ENCODE measurements at regions not wholly inside any gene's neighbourhood (a gene's known extent, or its start where the extent isn't known, plus 50 kb on each side); places are given as distances from the start of the nearest gene placed in this dataset.

DNA sequence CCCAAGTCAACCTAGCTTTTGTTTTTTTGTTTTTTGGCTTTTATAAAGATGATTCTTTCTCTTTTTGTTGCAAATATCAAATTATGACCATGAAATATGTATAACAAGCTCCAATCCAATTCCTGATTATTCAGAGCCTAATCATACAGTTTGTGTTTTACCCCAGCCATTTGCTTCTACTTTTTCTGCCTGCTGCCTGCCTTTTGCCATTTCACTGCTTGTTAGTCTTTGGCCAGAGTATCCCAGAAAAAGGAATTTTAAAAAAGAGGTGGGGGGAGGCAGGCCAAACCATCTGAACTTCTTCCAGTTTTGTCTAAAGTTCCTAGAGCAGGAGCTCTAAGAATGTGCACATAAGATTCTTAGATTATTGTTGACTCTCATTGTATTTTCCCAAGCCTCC, 211.9 kb upstream of the VRK2 start:
- no peak overlapping the region for H2BK5ac ChIP-seq (ENCODE audit: insufficient read length, low read length)
- no peak overlapping the region for H4K5ac ChIP-seq (ENCODE audit: insufficient read length, low read depth, low read length)
- no peak overlapping the region for H3K23ac ChIP-seq (ENCODE audit: insufficient read length, low read depth, low read length)
- Mint-ChIP-seq H3K36me3 (ENCODE audit: insufficient read depth in 1 of 3, low read depth in 3 of 3) (no peaks in the 10 kb centered on the region), H3K27me3 (ENCODE audit: low read depth) (no peaks in the 10 kb centered on the region), H3K27ac (no peak overlapping the region), H3K9me3 (no peaks in the 10 kb centered on the region; a peak in 1 of 5 replicates), H3K4me1 (no peaks in the 10 kb centered on the region; a peak in 1 of 4 replicates), H3K4me3 (no peak overlapping the region)
- no peak overlapping the region for H3K14ac ChIP-seq (ENCODE audit: insufficient read depth, low read length)
- H4K8ac ChIP-seq (replicated peaks; ENCODE audit: insufficient read length, low read depth, low read length): no peak overlapping the region
- no peak overlapping the region for H3T11ph ChIP-seq (ENCODE audit: low read length)
- no peak overlapping the region for H4K91ac ChIP-seq (ENCODE audit: insufficient read length, low read depth, low read length)
- H2BK15ac ChIP-seq (ENCODE audit: low read depth, low read length): no peak overlapping the region
- no peaks in the 10 kb centered on the region for H4K20me1 ChIP-seq (ENCODE audit: control insufficient read depth, insufficient read depth, insufficient read length)
- H3K4me2 ChIP-seq (ENCODE audit: insufficient read depth, insufficient read length, low read length): no peak overlapping the region
- H2BK120ac ChIP-seq (ENCODE audit: low read depth, low read length, poor library complexity, severe bottlenecking): no peak overlapping the region
- no peak overlapping the region for H3K4ac ChIP-seq (ENCODE audit: low read depth, low read length)
- H3K9ac ChIP-seq (ENCODE audit: extremely low read depth, insufficient read length, low read length): no peak overlapping the region
- H2BK20ac ChIP-seq (ENCODE audit: low read depth, low read length, poor library complexity, severe bottlenecking): no peak overlapping the region
- H2BK12ac ChIP-seq (ENCODE audit: insufficient read length, low read depth, low read length): no peak overlapping the region
- TF ChIP-seq, protein P1, sequence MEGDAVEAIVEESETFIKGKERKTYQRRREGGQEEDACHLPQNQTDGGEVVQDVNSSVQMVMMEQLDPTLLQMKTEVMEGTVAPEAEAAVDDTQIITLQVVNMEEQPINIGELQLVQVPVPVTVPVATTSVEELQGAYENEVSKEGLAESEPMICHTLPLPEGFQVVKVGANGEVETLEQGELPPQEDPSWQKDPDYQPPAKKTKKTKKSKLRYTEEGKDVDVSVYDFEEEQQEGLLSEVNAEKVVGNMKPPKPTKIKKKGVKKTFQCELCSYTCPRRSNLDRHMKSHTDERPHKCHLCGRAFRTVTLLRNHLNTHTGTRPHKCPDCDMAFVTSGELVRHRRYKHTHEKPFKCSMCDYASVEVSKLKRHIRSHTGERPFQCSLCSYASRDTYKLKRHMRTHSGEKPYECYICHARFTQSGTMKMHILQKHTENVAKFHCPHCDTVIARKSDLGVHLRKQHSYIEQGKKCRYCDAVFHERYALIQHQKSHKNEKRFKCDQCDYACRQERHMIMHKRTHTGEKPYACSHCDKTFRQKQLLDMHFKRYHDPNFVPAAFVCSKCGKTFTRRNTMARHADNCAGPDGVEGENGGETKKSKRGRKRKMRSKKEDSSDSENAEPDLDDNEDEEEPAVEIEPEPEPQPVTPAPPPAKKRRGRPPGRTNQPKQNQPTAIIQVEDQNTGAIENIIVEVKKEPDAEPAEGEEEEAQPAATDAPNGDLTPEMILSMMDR (conservative IDR thresholded peaks at IDR 0.05): no peak
- H3K56ac ChIP-seq (ENCODE audit: insufficient read length, low read depth, low read length): no peak overlapping the region
- no peak overlapping the region for H2AK5ac ChIP-seq (ENCODE audit: insufficient read length, low read length)
- no peak for DNase-seq
- H3K79me1 ChIP-seq (ENCODE audit: insufficient read depth, low read depth, low read length, poor library complexity, severe bottlenecking): no peaks in the 10 kb centered on the region
- no peak overlapping the region for H2AFZ ChIP-seq (ENCODE audit: low read length)
- no peaks in the 10 kb centered on the region for H3K79me2 ChIP-seq (ENCODE audit: insufficient read depth, low read length)
- no peak overlapping the region for H3K27ac ChIP-seq (ENCODE audit: insufficient read length, low read depth, low read length)
- H3K27me3 ChIP-seq (ENCODE audit: insufficient read depth, low read length): no peaks in the 10 kb centered on the region
- no peaks in the 10 kb centered on the region for H3K23me2 ChIP-seq (ENCODE audit: insufficient read length, low read depth, low read length, poor library complexity, severe bottlenecking)
- no peaks in the 10 kb centered on the region; the same call in 1 of the 2 replicates for H3K4me1 ChIP-seq (ENCODE audit: insufficient read depth, low read length)
- no peaks in the 10 kb centered on the region for H3K9me3 ChIP-seq (ENCODE audit: control insufficient read depth, low read depth, low read length)
- no peak overlapping the region for H3K18ac ChIP-seq (ENCODE audit: insufficient read length, low read depth, low read length)

Data from H9 (cell line).